Stimulated activated CD8-positive, alpha-beta memory T cell treated with anti-CD3 and anti-CD28 coated beads, Interleukin-12 subunit alpha, Interleukin-12 subunit beta, amount 100 ng/mL, for 4 hours (primary cell): ENCODE measurements at regions not wholly inside any gene's neighbourhood (a gene's known extent, or its start where the extent isn't known, plus 50 kb on each side); places are given as distances from the start of the nearest gene placed in this dataset.

Experiments
- DNase-seq: peaks from one replicate; pipeline ENCODE4 v3.0.0-alpha.2; 2020; ENCODE audit warnings: low read depth

DNA sequence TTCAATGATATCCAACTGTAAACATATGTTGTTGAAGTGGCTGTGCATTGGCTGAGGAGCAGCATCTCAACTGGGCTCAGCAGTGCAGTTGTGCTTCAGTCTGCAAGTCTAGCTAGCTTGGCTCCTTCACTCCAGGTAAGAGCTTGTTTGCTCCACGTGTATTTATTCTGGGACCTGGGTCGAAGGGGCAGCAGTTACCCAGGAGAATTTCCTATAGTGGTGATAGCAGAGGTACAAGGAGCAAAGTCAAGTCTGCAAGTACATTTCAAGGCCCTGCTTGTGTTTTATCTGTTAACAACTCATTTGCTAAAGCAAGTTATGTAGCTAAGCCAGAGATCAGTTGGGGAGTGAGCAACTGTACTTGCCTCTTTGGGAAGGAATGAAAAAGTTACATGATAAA, 286.2 kb upstream of the UMPS start:
- DNase-seq, result no peak

GRCh38 chr3:124444896-124445295, 285.4 kb upstream of the UMPS start:
- no peak for DNase-seq

DNA sequence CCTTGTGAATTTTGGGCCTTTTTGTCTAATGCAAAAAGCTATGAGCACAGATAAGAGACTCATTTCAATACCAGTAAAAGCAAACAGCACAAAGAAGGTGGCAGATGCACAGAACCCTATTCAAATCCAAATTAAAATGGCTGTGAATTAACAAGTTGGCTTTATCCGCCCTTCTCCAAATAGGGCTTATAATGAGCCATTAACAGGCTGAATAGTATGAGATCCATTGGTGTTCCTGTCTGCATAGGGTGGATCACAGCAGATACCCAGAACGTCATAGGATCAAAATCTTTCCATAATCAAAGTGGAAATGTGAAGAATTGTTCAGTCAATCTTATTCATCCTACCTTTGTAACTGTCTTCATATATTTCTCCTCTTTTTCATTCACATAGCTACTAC, 282.4 kb upstream of the UMPS start:
- no peak for DNase-seq

DNA sequence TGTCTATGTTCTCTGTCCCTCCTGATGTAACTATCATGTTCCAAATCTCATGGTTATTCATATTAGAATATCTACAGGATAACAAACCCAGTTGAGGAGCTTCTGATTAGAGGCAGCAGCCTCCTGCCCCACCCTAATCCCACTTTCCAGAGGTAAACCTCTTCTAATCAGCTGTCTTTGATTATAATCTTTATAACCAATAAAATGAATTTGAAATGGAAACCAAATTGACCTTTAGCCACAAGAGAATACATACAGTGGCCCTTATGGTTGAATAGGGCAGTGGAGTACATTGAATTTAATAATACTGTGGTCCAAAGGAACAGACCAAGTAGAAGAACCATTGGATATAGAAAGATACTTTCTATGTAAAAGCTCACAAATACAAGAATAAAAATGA, 281.3 kb upstream of the UMPS start:
- DNase-seq, result no peak

- no peak for DNase-seq
Observed at GRCh38 chr3:124450366-124450765, 279.9 kb upstream of the UMPS start.

DNA sequence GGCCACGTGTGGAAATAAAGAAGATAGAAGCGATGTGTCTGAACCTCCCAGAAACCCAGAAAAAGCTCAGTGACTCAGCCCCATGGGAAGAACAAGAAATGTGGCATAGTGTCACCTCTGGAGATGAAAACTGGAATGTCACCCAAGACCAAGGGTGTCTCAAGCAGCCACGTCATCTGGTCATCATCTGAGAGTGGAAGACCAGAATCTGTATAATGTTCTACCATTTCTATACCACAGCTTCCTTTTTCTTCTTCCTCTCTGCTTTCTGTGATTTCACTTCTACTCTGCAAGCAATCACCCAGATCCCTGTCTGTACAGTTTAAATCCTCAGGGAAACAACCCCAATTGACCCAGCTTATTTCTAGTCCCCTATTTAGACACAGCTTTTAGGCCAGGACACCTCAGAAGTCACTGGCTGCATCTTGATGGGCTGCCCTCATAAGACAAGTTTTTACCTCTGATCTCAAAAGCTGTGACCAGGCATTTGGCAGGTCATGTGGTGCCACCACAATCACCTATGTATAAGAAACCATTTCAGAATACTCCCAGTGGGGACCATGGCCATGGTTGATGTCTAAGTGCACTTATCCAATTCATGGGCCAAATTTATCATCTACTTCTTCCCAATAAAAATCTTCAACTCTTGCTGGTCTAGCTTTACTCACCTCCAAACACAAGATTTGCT, 278.5 kb upstream of the UMPS start:
- no peak for DNase-seq

DNA sequence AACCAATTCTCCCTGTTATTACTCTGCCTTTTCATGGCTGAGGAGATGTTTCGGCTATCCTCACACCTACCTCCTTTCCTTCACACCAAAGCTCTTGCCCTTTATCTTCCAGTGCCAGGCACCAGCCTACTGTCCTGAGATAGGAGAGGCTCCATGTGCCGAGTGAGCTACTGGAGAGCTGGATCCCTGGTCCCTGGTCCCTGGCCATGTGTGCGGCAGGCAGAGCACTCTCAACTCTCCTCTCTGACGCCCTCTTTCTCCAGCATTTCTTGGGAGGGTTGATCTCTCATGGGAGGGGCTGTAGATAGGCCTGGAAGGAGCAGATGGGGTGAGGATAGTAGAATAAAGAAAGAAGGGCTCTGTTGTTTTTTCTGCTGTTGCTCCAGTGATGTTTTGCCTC, 277.1 kb upstream of the UMPS start:
- DNase-seq, result no peak

DNA sequence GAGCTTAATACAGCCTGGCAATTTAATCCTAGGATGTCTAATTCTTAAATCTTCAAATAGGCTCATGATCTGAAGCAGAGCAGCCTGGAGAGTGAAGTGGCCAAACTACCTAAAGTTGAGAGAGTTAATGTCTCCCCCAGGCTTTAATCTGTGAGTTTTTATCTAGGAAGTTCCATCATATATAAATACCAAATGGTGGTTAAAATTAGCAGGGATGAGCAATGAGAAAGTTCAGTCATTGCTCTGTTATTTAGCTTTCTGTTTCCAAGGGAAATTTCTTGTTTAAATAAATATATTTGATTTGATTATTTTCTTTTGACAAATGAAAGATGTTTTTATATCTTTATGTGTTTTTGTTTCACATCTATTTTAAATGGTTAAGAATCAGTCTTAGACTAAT, 274.4 kb upstream of the UMPS start:
- DNase-seq, result no peak

- DNase-seq, result no peak
Observed at GRCh38 chr3:124456506-124456905, 273.7 kb upstream of the UMPS start.

DNA sequence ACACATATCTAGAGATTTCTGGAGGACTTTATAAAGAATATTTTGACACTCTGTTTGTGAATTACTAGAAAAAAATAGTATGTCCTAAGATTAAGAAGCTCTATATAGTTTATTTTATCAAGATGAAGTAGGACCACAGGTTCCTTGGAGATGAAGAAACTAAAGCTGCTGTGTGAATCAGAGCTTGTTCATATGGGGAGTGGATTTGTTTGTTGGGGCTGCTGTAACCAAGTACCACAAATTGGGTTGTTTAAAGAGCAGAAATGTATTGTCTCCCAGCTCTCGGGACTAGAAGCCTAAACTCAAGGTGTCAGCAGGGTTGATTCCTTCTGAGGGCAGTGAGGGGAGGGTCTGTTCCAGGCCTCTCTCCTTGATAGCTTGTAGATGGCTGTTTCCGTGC, 270.6 kb upstream of the UMPS start:
- no peak for DNase-seq

GRCh38 chr3:124461126-124461525, 269.1 kb upstream of the UMPS start:
- DNase-seq, result no peak

DNA sequence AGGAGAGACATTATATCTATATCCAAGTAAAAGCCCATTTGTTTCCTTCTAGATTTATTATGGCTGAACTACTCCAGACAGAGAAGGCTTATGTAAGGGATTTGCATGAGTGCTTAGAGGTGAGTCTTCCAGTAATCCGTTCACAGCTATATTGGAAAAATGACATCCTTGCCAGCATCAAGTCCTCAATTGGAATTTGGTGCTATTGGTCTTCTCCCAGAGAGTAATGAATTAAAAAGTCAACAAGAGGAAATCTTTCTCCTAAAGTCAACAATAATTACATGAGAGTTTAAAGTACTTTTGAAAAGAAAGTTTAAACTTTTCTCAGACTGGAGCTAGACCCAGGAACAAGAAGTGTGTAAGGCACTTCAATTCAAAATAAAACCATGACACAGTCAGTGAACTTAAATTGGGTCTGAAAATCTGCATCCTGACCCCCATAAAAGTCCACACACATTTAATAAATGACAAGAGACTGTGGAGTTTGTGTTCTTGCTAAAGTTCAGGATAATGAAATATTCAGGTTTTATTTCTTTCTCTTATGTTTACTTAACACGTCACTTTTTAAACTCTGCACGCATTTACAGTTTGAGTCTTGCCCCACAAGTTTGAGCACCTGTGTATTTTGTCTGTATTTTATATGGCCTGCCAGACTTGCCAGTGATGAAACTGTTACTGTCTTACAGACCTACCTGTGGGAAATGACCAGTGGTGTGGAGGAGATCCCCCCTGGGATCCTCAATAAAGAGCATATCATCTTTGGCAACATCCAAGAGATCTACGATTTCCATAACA, 268.2 kb upstream of the UMPS start:
- no peak for DNase-seq

GRCh38 chr3:124463234-124463633, 267.0 kb upstream of the UMPS start:
- no peak for DNase-seq

DNA sequence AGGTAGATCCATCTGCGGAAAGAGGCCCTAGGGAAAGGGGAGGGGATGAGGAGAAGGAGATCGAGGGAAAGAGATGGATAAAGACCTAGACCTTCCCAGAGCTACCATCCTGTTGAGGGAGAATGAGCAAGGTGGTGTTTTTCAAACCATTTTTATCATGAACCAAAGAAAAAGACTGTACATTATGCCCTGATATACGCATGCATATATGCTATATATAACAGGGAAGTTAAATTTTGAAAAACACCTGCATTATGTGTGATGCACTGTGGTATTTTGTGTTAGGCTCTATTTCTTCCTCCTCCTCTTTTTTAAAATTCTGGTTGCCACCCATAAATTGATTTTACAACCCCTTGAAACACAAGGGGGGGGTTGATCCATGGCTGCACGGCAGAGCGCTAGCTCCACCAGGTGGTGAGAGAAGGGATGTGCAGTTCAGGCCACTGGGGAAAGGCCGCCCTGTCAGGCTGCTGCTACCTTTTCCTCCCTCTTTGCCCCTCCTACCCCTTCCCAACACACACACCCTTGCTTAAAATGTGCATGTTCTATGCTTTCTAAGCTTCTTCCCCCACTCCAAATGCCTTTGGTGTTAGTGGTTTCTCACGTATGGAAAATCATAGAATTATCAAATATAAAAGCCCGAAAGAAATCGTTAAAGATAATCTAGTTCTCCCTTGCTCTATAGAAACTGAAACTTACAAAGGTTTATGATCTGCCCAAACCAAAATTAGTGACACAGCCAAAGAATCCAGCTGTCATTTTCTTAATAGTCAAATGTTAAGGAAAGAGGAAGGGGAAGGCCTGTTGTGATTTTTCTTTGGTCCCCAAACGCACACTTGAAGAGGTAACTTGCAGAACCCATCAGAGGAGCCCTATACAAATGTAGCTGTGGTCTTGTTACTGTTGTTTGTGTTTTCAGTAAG, 262.0 kb upstream of the UMPS start:
- DNase-seq, result no peak

GRCh38 chr3:124469555-124469954, 260.7 kb upstream of the UMPS start:
- DNase-seq, result no peak

GRCh38 chr3:124478830-124479229, 251.4 kb upstream of the UMPS start:
- DNase-seq, result no peak

GRCh38 chr3:124483915-124484470, 246.3 kb upstream of the UMPS start:
- DNase-seq, result no peak

- no peak for DNase-seq
Observed at GRCh38 chr3:124486324-124486723, 243.9 kb upstream of the UMPS start.

DNA sequence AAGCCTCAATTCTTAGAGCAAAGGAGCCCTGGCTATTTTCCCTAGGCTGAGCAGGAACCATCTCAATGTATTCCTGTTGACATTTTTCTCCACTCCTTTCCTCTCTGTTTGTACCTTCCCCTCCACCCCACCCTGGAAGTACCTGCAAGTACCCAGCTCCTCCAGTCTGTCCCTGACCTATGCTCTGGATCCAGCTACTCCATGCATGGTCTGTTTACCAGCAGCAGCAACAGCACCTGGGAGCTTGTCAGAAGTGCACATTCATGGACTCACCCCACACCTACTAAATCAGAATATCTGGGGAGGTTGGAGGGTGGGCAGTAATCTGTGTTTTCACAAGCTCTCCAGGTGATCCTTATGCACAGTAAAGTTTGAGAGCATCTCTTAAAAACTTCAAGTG, 240.7 kb upstream of the UMPS start:
- DNase-seq, result no peak

- DNase-seq, result no peak
Observed at GRCh38 chr3:124491098-124491497, 239.2 kb upstream of the UMPS start.

GRCh38 chr3:124491875-124492274, 238.4 kb upstream of the UMPS start:
- no peak for DNase-seq

GRCh38 chr3:124492824-124493223, 237.4 kb upstream of the UMPS start:
- DNase-seq, result no peak
